ENCODE measurements at regions not wholly inside any gene's neighbourhood (a gene's known extent, or its start where the extent isn't known, plus 50 kb on each side); places are given as distances from the start of the nearest gene placed in this dataset.

GRCh38 chr10:3856593-3856992, 71.6 kb upstream of the KLF6 start:
- no peak for TF ChIP-seq CTCF (conservative IDR thresholded peaks at IDR 0.05; ENCODE audit: low read depth, low read length)
- no peak overlapping the region for H3K4me3 ChIP-seq (ENCODE audit: low read depth, low read length)
- no peak for DNase-seq (ENCODE audit: low read depth)

- no peak overlapping the region for H3K4me3 ChIP-seq (ENCODE audit: low read depth, low read length)
- DNase-seq (ENCODE audit: low read depth), result peak; percentile 78
- TF ChIP-seq CTCF (conservative IDR thresholded peaks at IDR 0.05; ENCODE audit: low read depth, low read length), result no peak
These were observed 68.7 kb upstream of the KLF6 start for GRCh38 chr10:3853547-3854303.

GRCh38 chr10:3853016-3853415, 68.0 kb upstream of the KLF6 start:
- peak; percentile 40 for DNase-seq (ENCODE audit: low read depth)
- H3K4me3 ChIP-seq (ENCODE audit: low read depth, low read length), result no peak overlapping the region
- no peak for TF ChIP-seq CTCF (conservative IDR thresholded peaks at IDR 0.05; ENCODE audit: low read depth, low read length)

GRCh38 chr10:3852147-3852904, 67.3 kb upstream of the KLF6 start:
- no peak overlapping the region for H3K4me3 ChIP-seq (ENCODE audit: low read depth, low read length)
- peak; percentile 99 for DNase-seq (ENCODE audit: low read depth)

GRCh38 chr10:3850999-3851937, 66.3 kb upstream of the KLF6 start:
- no peak overlapping the region for H3K4me3 ChIP-seq (ENCODE audit: low read depth, low read length)
- DNase-seq (ENCODE audit: low read depth), result peak; percentile 92
- no peak for TF ChIP-seq CTCF (conservative IDR thresholded peaks at IDR 0.05; ENCODE audit: low read depth, low read length)

More at GRCh38 chr10:3852147-3852904, 67.3 kb upstream of the KLF6 start:
- TF ChIP-seq CTCF (conservative IDR thresholded peaks at IDR 0.05; ENCODE audit: low read depth, low read length), result no peak

- no peak for TF ChIP-seq CTCF (conservative IDR thresholded peaks at IDR 0.05; ENCODE audit: low read depth, low read length)
- no peak overlapping the region for H3K4me3 ChIP-seq (ENCODE audit: low read depth, low read length)
- DNase-seq (ENCODE audit: low read depth), result peak; percentile 64
These were observed 64.0 kb upstream of the KLF6 start for GRCh38 chr10:3848775-3849635.
